Gastrocnemius medialis (tissue), 4 donors: ENCODE measurements at regions not wholly inside any gene's neighbourhood (a gene's known extent, or its start where the extent isn't known, plus 50 kb on each side); places are given as distances from the start of the nearest gene placed in this dataset.

Experiments
- POLR2A ChIP-seq, 2 donors: fragments of 450-650 bp; IDR thresholded peaks; one replicate each; pipeline ENCODE4 v1.6.1; 2017; ENCODE audit warnings: antibody characterized with exemption in 2 of 2, mild to moderate bottlenecking in 2 of 2, moderate library complexity in 2 of 2
- TF ChIP-seq, protein P1 (sequence below), 5 experiments: fragments of 450-650 bp in 3 of 5; fragments of 200-600 bp in 2 of 5; sonication (generic) in 2 of 5; IDR thresholded peaks in 4 of 5; conservative IDR thresholded peaks in 1 of 5; 1 replicate in 4 of 5; 2 replicates in 1 of 5; pipeline ENCODE4 v1.5.1; 2016 to 2019; ENCODE audit warnings: antibody characterized with exemption in 5 of 5, mild to moderate bottlenecking in 3 of 5, moderate library complexity in 3 of 5

- TF ChIP-seq, protein P1, sequence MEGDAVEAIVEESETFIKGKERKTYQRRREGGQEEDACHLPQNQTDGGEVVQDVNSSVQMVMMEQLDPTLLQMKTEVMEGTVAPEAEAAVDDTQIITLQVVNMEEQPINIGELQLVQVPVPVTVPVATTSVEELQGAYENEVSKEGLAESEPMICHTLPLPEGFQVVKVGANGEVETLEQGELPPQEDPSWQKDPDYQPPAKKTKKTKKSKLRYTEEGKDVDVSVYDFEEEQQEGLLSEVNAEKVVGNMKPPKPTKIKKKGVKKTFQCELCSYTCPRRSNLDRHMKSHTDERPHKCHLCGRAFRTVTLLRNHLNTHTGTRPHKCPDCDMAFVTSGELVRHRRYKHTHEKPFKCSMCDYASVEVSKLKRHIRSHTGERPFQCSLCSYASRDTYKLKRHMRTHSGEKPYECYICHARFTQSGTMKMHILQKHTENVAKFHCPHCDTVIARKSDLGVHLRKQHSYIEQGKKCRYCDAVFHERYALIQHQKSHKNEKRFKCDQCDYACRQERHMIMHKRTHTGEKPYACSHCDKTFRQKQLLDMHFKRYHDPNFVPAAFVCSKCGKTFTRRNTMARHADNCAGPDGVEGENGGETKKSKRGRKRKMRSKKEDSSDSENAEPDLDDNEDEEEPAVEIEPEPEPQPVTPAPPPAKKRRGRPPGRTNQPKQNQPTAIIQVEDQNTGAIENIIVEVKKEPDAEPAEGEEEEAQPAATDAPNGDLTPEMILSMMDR (IDR thresholded peaks at IDR 0.05 in 4 of 5, conservative IDR thresholded peaks at IDR 0.05 in 1 of 5) = no peak
- no peak for TF ChIP-seq POLR2A (IDR thresholded peaks at IDR 0.05)
These were observed 52.7 kb upstream of the PDZRN3 start for GRCh38 chr3:73677336-73678024.
